ENCODE measurements at regions not wholly inside any gene's neighbourhood (a gene's known extent, or its start where the extent isn't known, plus 50 kb on each side); places are given as distances from the start of the nearest gene placed in this dataset.

DNA sequence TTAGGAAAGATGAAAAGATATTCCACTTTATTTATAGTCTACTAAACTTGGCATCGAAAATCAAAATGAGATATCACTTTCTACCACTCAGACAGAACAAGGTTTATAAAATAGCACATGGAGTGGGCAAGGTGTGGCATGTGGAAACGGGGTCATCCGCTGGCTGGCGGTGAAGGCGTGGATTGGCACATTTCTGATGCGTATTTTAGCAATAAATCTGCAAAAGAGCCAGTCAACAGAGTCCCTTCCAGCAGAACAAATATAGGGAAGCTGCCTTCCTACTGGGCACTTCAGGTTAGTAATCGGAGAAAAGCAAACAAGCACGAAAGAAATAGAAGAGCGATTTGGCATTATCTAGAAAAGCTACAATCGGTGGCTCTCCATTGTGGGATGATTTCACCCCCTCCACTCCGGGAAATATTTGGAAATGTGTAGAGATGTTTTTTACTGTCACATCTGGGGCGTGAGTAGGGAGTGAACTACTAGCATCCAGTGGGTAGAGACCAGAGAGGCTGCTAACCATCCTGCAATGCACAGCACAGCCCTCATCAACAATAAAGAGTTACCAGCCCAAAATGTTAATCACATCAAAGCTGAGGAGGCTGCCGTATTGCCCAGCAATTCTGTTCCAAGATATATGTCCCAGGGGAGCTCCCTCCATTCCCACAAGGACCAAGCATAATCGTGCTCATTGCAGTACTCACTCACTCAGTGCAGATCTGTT is 116.1 kb upstream of the PEG3 start:
- Histone ChIP-seq H3K9me3 (ENCODE audit: control insufficient read depth, insufficient read depth, low read length) (peaks cover 24% of the 10 kb centered on the region; the same call in 1 of the 2 replicates), H3K4me3 (ENCODE audit: low read length) (no peak overlapping the region), H3K36me3 (ENCODE audit: control insufficient read depth, low read length) (no peaks in the 10 kb centered on the region), H3F3A (ENCODE audit: control insufficient read depth, insufficient read depth) (no peaks in the 10 kb centered on the region), H4K20me1 (ENCODE audit: control insufficient read depth, insufficient read depth, low read depth, low read length) (no peaks in the 10 kb centered on the region), H3K27ac (ENCODE audit: low read depth, low read length) (no peak overlapping the region), H3K27me3 (ENCODE audit: control insufficient read depth, low read length) (no peaks in the 10 kb centered on the region), H3K4me2 (ENCODE audit: low read length) (no peak overlapping the region), H3K79me2 (ENCODE audit: control insufficient read depth, low read length) (no peaks in the 10 kb centered on the region), H3K9me2 (replicated peaks; ENCODE audit: control insufficient read depth, low read length) (no peaks in the 10 kb centered on the region), H3K4me1 (ENCODE audit: control insufficient read depth, low read length) (no peaks in the 10 kb centered on the region)
- no peak for TF ChIP-seq EZH2phosphoT487 (IDR thresholded peaks at IDR 0.05; ENCODE audit: borderline replicate concordance, low read length)
- TF ChIP-seq, protein P1, sequence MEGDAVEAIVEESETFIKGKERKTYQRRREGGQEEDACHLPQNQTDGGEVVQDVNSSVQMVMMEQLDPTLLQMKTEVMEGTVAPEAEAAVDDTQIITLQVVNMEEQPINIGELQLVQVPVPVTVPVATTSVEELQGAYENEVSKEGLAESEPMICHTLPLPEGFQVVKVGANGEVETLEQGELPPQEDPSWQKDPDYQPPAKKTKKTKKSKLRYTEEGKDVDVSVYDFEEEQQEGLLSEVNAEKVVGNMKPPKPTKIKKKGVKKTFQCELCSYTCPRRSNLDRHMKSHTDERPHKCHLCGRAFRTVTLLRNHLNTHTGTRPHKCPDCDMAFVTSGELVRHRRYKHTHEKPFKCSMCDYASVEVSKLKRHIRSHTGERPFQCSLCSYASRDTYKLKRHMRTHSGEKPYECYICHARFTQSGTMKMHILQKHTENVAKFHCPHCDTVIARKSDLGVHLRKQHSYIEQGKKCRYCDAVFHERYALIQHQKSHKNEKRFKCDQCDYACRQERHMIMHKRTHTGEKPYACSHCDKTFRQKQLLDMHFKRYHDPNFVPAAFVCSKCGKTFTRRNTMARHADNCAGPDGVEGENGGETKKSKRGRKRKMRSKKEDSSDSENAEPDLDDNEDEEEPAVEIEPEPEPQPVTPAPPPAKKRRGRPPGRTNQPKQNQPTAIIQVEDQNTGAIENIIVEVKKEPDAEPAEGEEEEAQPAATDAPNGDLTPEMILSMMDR (IDR thresholded peaks at IDR 0.05; ENCODE audit: low read depth, low read length, poor library complexity, severe bottlenecking) = no peak

GRCh38 chr19:56959205-56959604 is 118.7 kb upstream of the PEG3 start:
- Histone ChIP-seq H4K20me1 (ENCODE audit: control insufficient read depth, insufficient read depth, low read depth, low read length) (no peaks in the 10 kb centered on the region), H3K36me3 (ENCODE audit: control insufficient read depth, low read length) (no peaks in the 10 kb centered on the region), H3K27me3 (ENCODE audit: control insufficient read depth, low read length) (no peaks in the 10 kb centered on the region), H3F3A (ENCODE audit: control insufficient read depth, insufficient read depth) (no peaks in the 10 kb centered on the region), H3K4me3 (ENCODE audit: low read length) (no peak overlapping the region), H3K4me2 (ENCODE audit: low read length) (no peak overlapping the region), H3K9me3 (ENCODE audit: control insufficient read depth, insufficient read depth, low read length) (peaks cover 22% of the 10 kb centered on the region; the same call in 1 of the 2 replicates), H3K9me2 (replicated peaks; ENCODE audit: control insufficient read depth, low read length) (no peaks in the 10 kb centered on the region), H3K79me2 (ENCODE audit: control insufficient read depth, low read length) (no peaks in the 10 kb centered on the region), H3K27ac (ENCODE audit: low read depth, low read length) (no peak overlapping the region), H3K4me1 (ENCODE audit: control insufficient read depth, low read length) (no peaks in the 10 kb centered on the region)
- TF ChIP-seq, protein P1 (IDR thresholded peaks at IDR 0.05; ENCODE audit: low read depth, low read length, poor library complexity, severe bottlenecking) = no peak
- no peak for TF ChIP-seq EZH2phosphoT487 (IDR thresholded peaks at IDR 0.05; ENCODE audit: borderline replicate concordance, low read length)

- Histone ChIP-seq H3K4me2 (ENCODE audit: low read length) (no peak overlapping the region), H3K27ac (ENCODE audit: low read depth, low read length) (no peak overlapping the region), H3K9me3 (ENCODE audit: control insufficient read depth, insufficient read depth, low read length) (peaks cover 11% of the 10 kb centered on the region; the same call in 1 of the 2 replicates), H3F3A (ENCODE audit: control insufficient read depth, insufficient read depth) (no peaks in the 10 kb centered on the region), H3K4me3 (ENCODE audit: low read length) (no peak overlapping the region), H3K79me2 (ENCODE audit: control insufficient read depth, low read length) (no peaks in the 10 kb centered on the region), H3K36me3 (ENCODE audit: control insufficient read depth, low read length) (no peaks in the 10 kb centered on the region), H3K9me2 (replicated peaks; ENCODE audit: control insufficient read depth, low read length) (no peaks in the 10 kb centered on the region), H3K27me3 (ENCODE audit: control insufficient read depth, low read length) (no peaks in the 10 kb centered on the region), H3K4me1 (ENCODE audit: control insufficient read depth, low read length) (no peaks in the 10 kb centered on the region), H4K20me1 (ENCODE audit: control insufficient read depth, insufficient read depth, low read depth, low read length) (no peaks in the 10 kb centered on the region)
- TF ChIP-seq EZH2phosphoT487 (IDR thresholded peaks at IDR 0.05; ENCODE audit: borderline replicate concordance, low read length) = no peak
- TF ChIP-seq, protein P1 (IDR thresholded peaks at IDR 0.05; ENCODE audit: low read depth, low read length, poor library complexity, severe bottlenecking) = no peak
Measured at GRCh38 chr19:56960959-56961543, 120.5 kb upstream of the PEG3 start.
